Activated T-cell treated with anti-CD3 and anti-CD28 coated beads, Interleukin-2, amount 50 U/mL, for 4 hours (primary cell): ENCODE measurements at regions not wholly inside any gene's neighbourhood (a gene's known extent, or its start where the extent isn't known, plus 50 kb on each side); places are given as distances from the start of the nearest gene placed in this dataset.

Source experiments
- ATAC-seq, 2 donors: fragments of 200-7000 bp; cut with Tn5 transposase; one replicate each; pipeline ENCODE4 v1.10.0; 2021
- DNase-seq: peaks from one replicate; pipeline ENCODE4 v3.0.0-alpha.2; 2020
- H3K27me3 Mint-ChIP-seq: one replicate; pipeline ENCODE4 v1.8.0; 2021; ENCODE audit warnings: low read depth, mixed read lengths
- H3K36me3 Mint-ChIP-seq: one replicate; pipeline ENCODE4 v1.8.0; 2022; ENCODE audit warnings: mixed read lengths; ENCODE audit not compliant: insufficient read depth
- H3K4me1 Mint-ChIP-seq: one replicate; pipeline ENCODE4 v1.8.0; 2021; ENCODE audit warnings: low read depth, mixed read lengths
- H3K4me3 Mint-ChIP-seq: one replicate; pipeline ENCODE4 v1.8.0; 2021; ENCODE audit warnings: mild to moderate bottlenecking, moderate library complexity, mixed read lengths
- H3K9me3 Mint-ChIP-seq: one replicate; pipeline ENCODE4 v1.8.0; 2021; ENCODE audit warnings: mixed read lengths

GRCh38 chr1:229035748-229036082 lies 235.2 kb upstream of the RAB4A start:
- ATAC-seq (no peak), DNase-seq (no peak)
- Mint-ChIP-seq H3K36me3 (no peaks in the 10 kb centered on the region), H3K4me1 (peaks cover 59% of the 10 kb centered on the region), H3K27me3 (no peaks in the 10 kb centered on the region), H3K9me3 (no peaks in the 10 kb centered on the region), H3K4me3 (no peak overlapping the region)

GRCh38 chr1:229037806-229038405 lies 233.0 kb upstream of the RAB4A start:
- Mint-ChIP-seq H3K27me3 (peaks cover 2% of the 10 kb centered on the region), H3K9me3 (no peaks in the 10 kb centered on the region), H3K36me3 (no peaks in the 10 kb centered on the region), H3K4me3 (no peak overlapping the region), H3K4me1 (peaks cover 49% of the 10 kb centered on the region)
- ATAC-seq (no peak), DNase-seq (no peak)

- no peaks in the 10 kb centered on the region for H3K36me3 Mint-ChIP-seq
- ATAC-seq (no peak), DNase-seq (no peak)
- H3K4me1 Mint-ChIP-seq, result peaks cover 26% of the 10 kb centered on the region
- H3K4me3 Mint-ChIP-seq, result no peak overlapping the region
- no peaks in the 10 kb centered on the region for H3K9me3 Mint-ChIP-seq
- peaks cover 4% of the 10 kb centered on the region for H3K27me3 Mint-ChIP-seq
These were observed 230.1 kb upstream of the RAB4A start for GRCh38 chr1:229040630-229041358.

GRCh38 chr1:229041946-229042345 lies 229.0 kb upstream of the RAB4A start:
- DNase-seq (no peak), ATAC-seq (no peak)
- no peak overlapping the region for H3K4me3 Mint-ChIP-seq
- H3K27me3 Mint-ChIP-seq, result peaks cover 4% of the 10 kb centered on the region
- H3K4me1 Mint-ChIP-seq, result peaks cover 14% of the 10 kb centered on the region
- H3K36me3 Mint-ChIP-seq, result no peaks in the 10 kb centered on the region
- H3K9me3 Mint-ChIP-seq, result no peaks in the 10 kb centered on the region

- no peak overlapping the region for H3K4me3 Mint-ChIP-seq
- no peak for DNase-seq
- peaks cover 4% of the 10 kb centered on the region for H3K27me3 Mint-ChIP-seq
- ATAC-seq, result no peak
- H3K36me3 Mint-ChIP-seq, result no peaks in the 10 kb centered on the region
- H3K9me3 Mint-ChIP-seq, result no peaks in the 10 kb centered on the region
- peaks cover 10% of the 10 kb centered on the region for H3K4me1 Mint-ChIP-seq
These were observed 228.4 kb upstream of the RAB4A start for GRCh38 chr1:229042482-229042881.

GRCh38 chr1:229043115-229043514 lies 227.8 kb upstream of the RAB4A start:
- no peak for DNase-seq
- Mint-ChIP-seq H3K4me1 (peaks cover 7% of the 10 kb centered on the region), H3K36me3 (no peaks in the 10 kb centered on the region), H3K27me3 (peaks cover 4% of the 10 kb centered on the region), H3K9me3 (no peaks in the 10 kb centered on the region), H3K4me3 (no peak overlapping the region)
- no peak for ATAC-seq

GRCh38 chr1:229046251-229046853 lies 224.6 kb upstream of the RAB4A start:
- peaks cover 7% of the 10 kb centered on the region for H3K4me1 Mint-ChIP-seq
- no peaks in the 10 kb centered on the region for H3K36me3 Mint-ChIP-seq
- H3K27me3 Mint-ChIP-seq, result peaks cover 1% of the 10 kb centered on the region
- no peak overlapping the region for H3K4me3 Mint-ChIP-seq
- DNase-seq, result no peak
- peaks cover under 1% of the 10 kb centered on the region for H3K9me3 Mint-ChIP-seq
- ATAC-seq, result no peak

GRCh38 chr1:229047161-229047839 lies 223.6 kb upstream of the RAB4A start:
- Mint-ChIP-seq H3K4me3 (no peak overlapping the region), H3K36me3 (no peaks in the 10 kb centered on the region), H3K27me3 (peaks cover 1% of the 10 kb centered on the region), H3K9me3 (peaks cover 4% of the 10 kb centered on the region), H3K4me1 (peaks cover 11% of the 10 kb centered on the region)
- ATAC-seq, result no peak
- DNase-seq, result no peak

GRCh38 chr1:229047840-229048620 lies 222.9 kb upstream of the RAB4A start:
- no peak for DNase-seq
- no peak for ATAC-seq
- Mint-ChIP-seq H3K36me3 (no peaks in the 10 kb centered on the region), H3K27me3 (peaks cover 1% of the 10 kb centered on the region), H3K4me3 (no peak overlapping the region), H3K9me3 (peaks cover 4% of the 10 kb centered on the region), H3K4me1 (peaks cover 11% of the 10 kb centered on the region)

- Mint-ChIP-seq H3K4me1 (peaks cover 8% of the 10 kb centered on the region), H3K9me3 (peaks cover 4% of the 10 kb centered on the region), H3K36me3 (no peaks in the 10 kb centered on the region), H3K27me3 (peaks cover 1% of the 10 kb centered on the region), H3K4me3 (no peak overlapping the region)
- ATAC-seq, result no peak
- no peak for DNase-seq
These were observed 222.0 kb upstream of the RAB4A start for GRCh38 chr1:229048896-229049295.

- Mint-ChIP-seq H3K27me3 (no peaks in the 10 kb centered on the region), H3K4me1 (peaks cover 56% of the 10 kb centered on the region)
- no peak for ATAC-seq
These were observed 214.9 kb upstream of the RAB4A start for GRCh38 chr1:229056046-229056445.

GRCh38 chr1:229058111-229058561 lies 212.8 kb upstream of the RAB4A start:
- DNase-seq (peak; percentile 16), ATAC-seq (peak; percentile 74 to 76)
- H3K4me3 Mint-ChIP-seq, result peak overlapping the region; percentile 43
- H3K9me3 Mint-ChIP-seq, result no peaks in the 10 kb centered on the region
- no peaks in the 10 kb centered on the region for H3K36me3 Mint-ChIP-seq
- peaks cover 49% of the 10 kb centered on the region for H3K4me1 Mint-ChIP-seq
- H3K27me3 Mint-ChIP-seq, result no peaks in the 10 kb centered on the region

More at GRCh38 chr1:229056046-229056445, 214.9 kb upstream of the RAB4A start:
- peaks cover 4% of the 10 kb centered on the region for H3K9me3 Mint-ChIP-seq
- no peaks in the 10 kb centered on the region for H3K36me3 Mint-ChIP-seq
- DNase-seq, result no peak
- H3K4me3 Mint-ChIP-seq, result no peak overlapping the region

GRCh38 chr1:229058729-229059128 lies 212.2 kb upstream of the RAB4A start:
- Mint-ChIP-seq H3K27me3 (no peaks in the 10 kb centered on the region), H3K4me3 (no peak overlapping the region), H3K4me1 (peaks cover 49% of the 10 kb centered on the region), H3K9me3 (no peaks in the 10 kb centered on the region), H3K36me3 (no peaks in the 10 kb centered on the region)
- ATAC-seq (no peak), DNase-seq (no peak)
